ENCODE measurements at regions not wholly inside any gene's neighbourhood (a gene's known extent, or its start where the extent isn't known, plus 50 kb on each side); places are given as distances from the start of the nearest gene placed in this dataset.

GRCh38 chr4:60709061-60709460 is 491.1 kb upstream of the ADGRL3 start:
- TF ChIP-seq CTCF (conservative IDR thresholded peaks at IDR 0.05; ENCODE audit: low read depth, low read length) (no peak), EZH2phosphoT487 (IDR thresholded peaks at IDR 0.05; ENCODE audit: borderline replicate concordance, low read length) (no peak)

Data from PC-3 (cell line).